ENCODE measurements at regions not wholly inside any gene's neighbourhood (a gene's known extent, or its start where the extent isn't known, plus 50 kb on each side); places are given as distances from the start of the nearest gene placed in this dataset.

DNA sequence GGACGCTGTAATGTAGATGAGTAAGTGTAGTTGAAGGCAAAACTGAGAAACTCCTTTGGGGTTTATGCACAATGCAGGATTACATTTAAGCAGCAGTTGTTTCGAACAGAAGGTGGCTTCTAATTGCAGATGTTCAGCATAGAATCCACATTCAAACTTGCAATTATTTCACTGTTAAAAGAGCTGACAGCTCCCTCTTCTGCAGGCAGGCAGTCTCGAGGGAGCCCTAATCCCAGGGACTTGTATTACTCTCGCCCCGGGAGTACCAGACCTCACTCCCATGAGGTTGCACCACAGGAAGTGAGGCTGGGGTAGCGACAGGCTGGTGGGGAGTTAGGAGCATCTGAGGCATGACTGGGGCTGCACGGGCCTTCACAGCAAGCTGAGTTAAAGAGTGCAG, 484.3 kb upstream of the EEF2KMT start:
- TF ChIP-seq CREB1 (CRISPR knock-in tag; IDR thresholded peaks at IDR 0.05; ENCODE audit: low read depth) (no peak), POLR2AphosphoS5 (IDR thresholded peaks at IDR 0.05; ENCODE audit: low read depth) (no peak), EZH2 (IDR thresholded peaks at IDR 0.05; ENCODE audit: low read depth, unreplicated experiment) (no peak), EZH2phosphoT487 (IDR thresholded peaks at IDR 0.05; ENCODE audit: unreplicated experiment) (no peak), ZNF331 (CRISPR knock-in tag; IDR thresholded peaks at IDR 0.05; ENCODE audit: low read depth) (no peak), STAT1 (IDR thresholded peaks at IDR 0.05; ENCODE audit: unreplicated experiment) (no peak), NANOG (IDR thresholded peaks at IDR 0.05; ENCODE audit: borderline replicate concordance) (no peak), JUNB (IDR thresholded peaks at IDR 0.05; ENCODE audit: unreplicated experiment) (no peak)
- TF ChIP-seq, protein P1, sequence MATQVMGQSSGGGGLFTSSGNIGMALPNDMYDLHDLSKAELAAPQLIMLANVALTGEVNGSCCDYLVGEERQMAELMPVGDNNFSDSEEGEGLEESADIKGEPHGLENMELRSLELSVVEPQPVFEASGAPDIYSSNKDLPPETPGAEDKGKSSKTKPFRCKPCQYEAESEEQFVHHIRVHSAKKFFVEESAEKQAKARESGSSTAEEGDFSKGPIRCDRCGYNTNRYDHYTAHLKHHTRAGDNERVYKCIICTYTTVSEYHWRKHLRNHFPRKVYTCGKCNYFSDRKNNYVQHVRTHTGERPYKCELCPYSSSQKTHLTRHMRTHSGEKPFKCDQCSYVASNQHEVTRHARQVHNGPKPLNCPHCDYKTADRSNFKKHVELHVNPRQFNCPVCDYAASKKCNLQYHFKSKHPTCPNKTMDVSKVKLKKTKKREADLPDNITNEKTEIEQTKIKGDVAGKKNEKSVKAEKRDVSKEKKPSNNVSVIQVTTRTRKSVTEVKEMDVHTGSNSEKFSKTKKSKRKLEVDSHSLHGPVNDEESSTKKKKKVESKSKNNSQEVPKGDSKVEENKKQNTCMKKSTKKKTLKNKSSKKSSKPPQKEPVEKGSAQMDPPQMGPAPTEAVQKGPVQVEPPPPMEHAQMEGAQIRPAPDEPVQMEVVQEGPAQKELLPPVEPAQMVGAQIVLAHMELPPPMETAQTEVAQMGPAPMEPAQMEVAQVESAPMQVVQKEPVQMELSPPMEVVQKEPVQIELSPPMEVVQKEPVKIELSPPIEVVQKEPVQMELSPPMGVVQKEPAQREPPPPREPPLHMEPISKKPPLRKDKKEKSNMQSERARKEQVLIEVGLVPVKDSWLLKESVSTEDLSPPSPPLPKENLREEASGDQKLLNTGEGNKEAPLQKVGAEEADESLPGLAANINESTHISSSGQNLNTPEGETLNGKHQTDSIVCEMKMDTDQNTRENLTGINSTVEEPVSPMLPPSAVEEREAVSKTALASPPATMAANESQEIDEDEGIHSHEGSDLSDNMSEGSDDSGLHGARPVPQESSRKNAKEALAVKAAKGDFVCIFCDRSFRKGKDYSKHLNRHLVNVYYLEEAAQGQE (IDR thresholded peaks at IDR 0.05; ENCODE audit: unreplicated experiment), result no peak
- TF ChIP-seq, protein P2, sequence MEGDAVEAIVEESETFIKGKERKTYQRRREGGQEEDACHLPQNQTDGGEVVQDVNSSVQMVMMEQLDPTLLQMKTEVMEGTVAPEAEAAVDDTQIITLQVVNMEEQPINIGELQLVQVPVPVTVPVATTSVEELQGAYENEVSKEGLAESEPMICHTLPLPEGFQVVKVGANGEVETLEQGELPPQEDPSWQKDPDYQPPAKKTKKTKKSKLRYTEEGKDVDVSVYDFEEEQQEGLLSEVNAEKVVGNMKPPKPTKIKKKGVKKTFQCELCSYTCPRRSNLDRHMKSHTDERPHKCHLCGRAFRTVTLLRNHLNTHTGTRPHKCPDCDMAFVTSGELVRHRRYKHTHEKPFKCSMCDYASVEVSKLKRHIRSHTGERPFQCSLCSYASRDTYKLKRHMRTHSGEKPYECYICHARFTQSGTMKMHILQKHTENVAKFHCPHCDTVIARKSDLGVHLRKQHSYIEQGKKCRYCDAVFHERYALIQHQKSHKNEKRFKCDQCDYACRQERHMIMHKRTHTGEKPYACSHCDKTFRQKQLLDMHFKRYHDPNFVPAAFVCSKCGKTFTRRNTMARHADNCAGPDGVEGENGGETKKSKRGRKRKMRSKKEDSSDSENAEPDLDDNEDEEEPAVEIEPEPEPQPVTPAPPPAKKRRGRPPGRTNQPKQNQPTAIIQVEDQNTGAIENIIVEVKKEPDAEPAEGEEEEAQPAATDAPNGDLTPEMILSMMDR (conservative IDR thresholded peaks at IDR 0.05; ENCODE audit: low read depth in 2 of 2), result no peak
- TF ChIP-seq, protein P3, sequence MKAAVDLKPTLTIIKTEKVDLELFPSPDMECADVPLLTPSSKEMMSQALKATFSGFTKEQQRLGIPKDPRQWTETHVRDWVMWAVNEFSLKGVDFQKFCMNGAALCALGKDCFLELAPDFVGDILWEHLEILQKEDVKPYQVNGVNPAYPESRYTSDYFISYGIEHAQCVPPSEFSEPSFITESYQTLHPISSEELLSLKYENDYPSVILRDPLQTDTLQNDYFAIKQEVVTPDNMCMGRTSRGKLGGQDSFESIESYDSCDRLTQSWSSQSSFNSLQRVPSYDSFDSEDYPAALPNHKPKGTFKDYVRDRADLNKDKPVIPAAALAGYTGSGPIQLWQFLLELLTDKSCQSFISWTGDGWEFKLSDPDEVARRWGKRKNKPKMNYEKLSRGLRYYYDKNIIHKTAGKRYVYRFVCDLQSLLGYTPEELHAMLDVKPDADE (IDR thresholded peaks at IDR 0.05), result no peak
